ENCODE measurements at regions not wholly inside any gene's neighbourhood (a gene's known extent, or its start where the extent isn't known, plus 50 kb on each side); places are given as distances from the start of the nearest gene placed in this dataset.

DNA sequence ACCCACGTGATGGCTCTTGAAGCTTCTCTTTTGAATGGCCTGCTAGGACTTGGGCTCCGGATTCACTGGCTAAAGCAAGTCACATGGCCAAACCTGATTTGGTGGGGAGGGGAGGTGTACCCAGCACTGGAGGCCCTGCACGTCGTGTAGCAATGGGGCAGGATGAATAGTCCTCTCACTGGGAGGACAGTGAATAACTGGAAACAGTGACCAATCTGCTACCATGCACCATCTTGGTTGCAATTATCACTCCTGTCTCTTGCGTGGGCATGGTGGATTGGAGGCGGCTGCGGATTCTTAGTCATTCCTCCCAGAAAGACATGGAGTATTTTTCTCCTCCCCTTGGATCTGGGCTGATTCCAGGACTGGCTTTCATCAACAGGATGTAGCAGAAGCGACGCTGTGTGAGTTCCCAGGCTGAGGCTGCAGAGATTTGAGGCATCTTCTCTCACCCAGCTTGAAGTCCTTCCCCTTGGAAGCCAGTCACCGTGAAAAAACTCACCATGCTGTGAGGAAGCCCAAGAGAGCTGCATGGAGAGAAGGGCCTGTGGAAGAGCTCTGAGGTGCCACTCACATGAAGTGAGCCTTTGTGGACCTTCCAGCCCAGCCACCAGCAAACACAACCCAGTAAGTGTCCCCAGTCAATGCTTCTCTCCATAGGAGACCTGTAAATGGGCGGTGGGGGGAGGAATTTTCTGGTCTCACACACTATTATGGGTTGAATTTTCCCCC is 70.4 kb downstream of the IGLL1 start:
- FAIRE-seq (no peak), DNase-seq (ENCODE audit: insufficient read length, low spot score) (no peak)
- TF ChIP-seq, protein P1, sequence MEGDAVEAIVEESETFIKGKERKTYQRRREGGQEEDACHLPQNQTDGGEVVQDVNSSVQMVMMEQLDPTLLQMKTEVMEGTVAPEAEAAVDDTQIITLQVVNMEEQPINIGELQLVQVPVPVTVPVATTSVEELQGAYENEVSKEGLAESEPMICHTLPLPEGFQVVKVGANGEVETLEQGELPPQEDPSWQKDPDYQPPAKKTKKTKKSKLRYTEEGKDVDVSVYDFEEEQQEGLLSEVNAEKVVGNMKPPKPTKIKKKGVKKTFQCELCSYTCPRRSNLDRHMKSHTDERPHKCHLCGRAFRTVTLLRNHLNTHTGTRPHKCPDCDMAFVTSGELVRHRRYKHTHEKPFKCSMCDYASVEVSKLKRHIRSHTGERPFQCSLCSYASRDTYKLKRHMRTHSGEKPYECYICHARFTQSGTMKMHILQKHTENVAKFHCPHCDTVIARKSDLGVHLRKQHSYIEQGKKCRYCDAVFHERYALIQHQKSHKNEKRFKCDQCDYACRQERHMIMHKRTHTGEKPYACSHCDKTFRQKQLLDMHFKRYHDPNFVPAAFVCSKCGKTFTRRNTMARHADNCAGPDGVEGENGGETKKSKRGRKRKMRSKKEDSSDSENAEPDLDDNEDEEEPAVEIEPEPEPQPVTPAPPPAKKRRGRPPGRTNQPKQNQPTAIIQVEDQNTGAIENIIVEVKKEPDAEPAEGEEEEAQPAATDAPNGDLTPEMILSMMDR (IDR thresholded peaks at IDR 0.05; ENCODE audit: insufficient read depth, missing control alignments) = no peak

DNA sequence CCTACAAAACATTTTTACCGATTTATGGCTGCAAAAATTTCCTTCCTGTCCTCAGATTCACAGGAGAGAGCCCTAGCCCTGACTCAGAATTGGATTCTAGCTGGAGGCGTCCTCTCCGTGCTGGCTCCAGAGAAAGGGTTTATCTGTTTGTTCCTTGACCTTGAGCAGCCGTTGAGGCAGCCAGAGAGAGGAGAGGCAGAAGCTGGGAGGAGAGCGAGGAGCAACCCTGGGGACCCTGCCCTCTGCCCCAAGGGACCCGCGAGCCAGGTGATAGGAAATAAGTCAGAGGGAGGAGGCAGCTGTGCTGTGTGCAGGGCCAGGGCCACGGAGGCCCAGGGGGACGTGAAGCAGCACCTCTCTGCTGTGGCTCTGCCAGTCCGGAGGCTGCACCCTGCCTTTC is 75.6 kb downstream of the IGLL1 start:
- TF ChIP-seq, protein P1 (IDR thresholded peaks at IDR 0.05; ENCODE audit: insufficient read depth, missing control alignments) = no peak
- peak; percentile 10 for DNase-seq (ENCODE audit: insufficient read length, low spot score)
- FAIRE-seq = no peak

DNA sequence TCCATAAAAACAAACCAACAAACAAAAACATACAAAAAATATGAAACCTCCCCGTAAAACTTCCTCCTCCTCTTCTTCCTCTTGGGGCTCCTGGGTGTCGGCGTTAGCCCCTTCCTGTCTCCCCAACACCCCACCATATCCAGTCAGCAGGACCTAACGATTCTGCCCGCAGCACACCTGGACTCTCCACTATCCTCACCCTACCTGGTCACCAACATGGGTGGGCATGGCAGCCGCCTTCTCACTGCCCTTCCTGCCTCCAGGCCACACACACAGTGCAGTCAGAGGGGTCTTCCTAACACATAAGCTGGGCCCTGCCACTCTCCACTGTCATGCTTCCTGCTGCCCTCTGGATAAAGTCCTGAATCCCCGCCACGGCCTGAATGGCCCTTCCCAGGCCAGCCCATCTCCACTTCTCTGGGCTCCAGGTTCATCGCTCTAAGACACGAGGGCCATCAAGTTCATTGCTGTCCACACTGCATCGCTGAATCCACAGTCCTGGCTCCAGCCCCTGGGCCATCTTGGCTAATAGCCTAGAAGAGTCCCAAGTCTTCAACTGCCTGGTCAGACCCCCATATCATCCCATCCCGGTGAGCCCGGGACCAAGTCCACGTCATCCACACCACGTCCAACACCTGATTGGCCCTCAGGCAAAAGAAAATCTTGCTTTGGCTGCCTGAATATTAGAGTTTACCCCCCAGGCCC is 76.2 kb downstream of the IGLL1 start:
- no peak for DNase-seq (ENCODE audit: insufficient read length, low spot score)
- TF ChIP-seq, protein P1 (IDR thresholded peaks at IDR 0.05; ENCODE audit: insufficient read depth, missing control alignments) = no peak
- FAIRE-seq = no peak

DNA sequence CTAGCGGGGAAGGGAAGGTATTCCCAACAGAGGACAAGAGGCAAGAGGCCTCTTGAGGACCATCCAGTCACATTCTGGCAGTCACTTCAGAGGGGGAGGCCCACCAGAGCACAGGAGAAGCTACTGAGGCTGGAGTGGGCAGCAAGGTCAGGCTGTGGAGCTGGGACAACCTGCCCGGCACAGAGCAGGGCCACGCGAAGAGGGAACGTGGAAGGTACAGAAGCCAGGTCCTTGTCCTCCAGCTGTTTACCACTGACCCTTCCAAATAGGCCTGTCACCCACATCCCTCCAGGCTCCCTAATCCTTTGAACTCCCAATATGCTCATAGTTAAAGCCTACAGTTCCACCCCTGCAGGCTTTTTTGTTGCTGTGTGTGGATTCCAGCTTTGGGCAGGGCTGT is 76.9 kb downstream of the IGLL1 start:
- DNase-seq (ENCODE audit: insufficient read length, low spot score) (no peak), FAIRE-seq (no peak)
- TF ChIP-seq, protein P1 (IDR thresholded peaks at IDR 0.05; ENCODE audit: insufficient read depth, missing control alignments) = no peak

DNA sequence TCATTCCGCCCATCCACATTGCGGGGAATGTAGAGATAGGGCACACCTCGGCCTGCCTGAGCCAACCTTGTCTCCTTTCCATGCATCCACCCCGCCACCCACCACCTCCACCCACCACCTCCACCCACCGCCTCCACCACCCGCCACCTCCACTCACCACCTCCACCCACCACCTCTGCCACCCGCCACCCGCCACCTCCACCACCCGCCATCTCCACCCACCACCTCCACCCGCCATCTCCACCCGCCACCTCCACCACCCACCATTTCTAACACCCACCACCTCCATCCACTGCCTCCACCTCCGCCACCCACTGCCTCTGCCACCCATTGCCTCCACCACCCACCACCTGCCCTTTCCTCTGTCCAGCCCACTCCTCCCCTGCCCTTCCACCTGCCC is 78.4 kb downstream of the IGLL1 start:
- DNase-seq (ENCODE audit: insufficient read length, low spot score) = no peak
- TF ChIP-seq, protein P1 (IDR thresholded peaks at IDR 0.05; ENCODE audit: insufficient read depth, missing control alignments) = no peak
- FAIRE-seq = no peak

DNA sequence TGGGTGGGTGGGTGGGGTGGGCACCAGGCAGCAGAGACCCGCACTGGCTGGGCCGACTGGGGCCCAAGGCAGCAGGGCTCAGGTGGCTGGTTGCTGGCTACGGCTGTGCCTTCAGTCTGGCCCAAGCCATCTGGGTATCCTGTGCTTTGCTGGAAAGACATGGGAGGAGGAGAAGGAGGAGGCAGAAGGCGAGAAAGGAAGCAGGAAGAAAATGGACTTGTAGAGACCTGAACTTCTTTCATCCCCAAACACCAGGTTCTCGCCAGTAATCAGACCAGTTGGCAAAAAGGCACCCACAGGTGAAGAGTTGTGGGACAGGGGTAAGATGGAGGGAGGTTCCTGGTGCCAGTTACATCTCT is 78.8 kb downstream of the IGLL1 start:
- FAIRE-seq = no peak
- no peak for DNase-seq (ENCODE audit: insufficient read length, low spot score)
- TF ChIP-seq, protein P1 (IDR thresholded peaks at IDR 0.05; ENCODE audit: insufficient read depth, missing control alignments) = no peak
